SK-N-SH (cell line): ENCODE measurements at regions not wholly inside any gene's neighbourhood (a gene's known extent, or its start where the extent isn't known, plus 50 kb on each side); places are given as distances from the start of the nearest gene placed in this dataset.

Source experiments
- CTCF ChIA-PET: fragments of 300-600, 350-600 bp; formaldehyde crosslinking; extraction: SDS; loops from one replicate; lab custom pipeline; 2021; lab: Yijun Ruan, JAX
- POLR2A ChIA-PET: fragments of 350-600 bp; sonication (Branson Sonifier 250); formaldehyde crosslinking; extraction: SDS; loops from one replicate; lab custom pipeline; 2020; ENCODE audit warnings: antibody characterized with exemption, inconsistent platforms; lab: Yijun Ruan, JAX
- DNase-seq: peaks from one replicate; pipeline ENCODE4 v3.0.0; 2012
- H2AFZ ChIP-seq: fragments of 200-600 bp; sonication (generic); 2 replicates; pipeline ENCODE4 v1.8.1; 2016; ENCODE audit warnings: antibody characterized with exemption, mild to moderate bottlenecking, low read depth
- H3F3A ChIP-seq: fragments of 200-600 bp; sonication (generic); replicated peaks from 2 replicates; pipeline ENCODE3; 2016; ENCODE audit warnings: antibody characterized with exemption, mild to moderate bottlenecking; ENCODE audit not compliant: insufficient read depth
- H3K27ac ChIP-seq, 2 experiments: fragments of 200-500 bp in 1 of 2; fragments of 200-600 bp in 1 of 2; sonication (Bioruptor generic) in 1 of 2; sonication (generic), shearing (Covaris generic) in 1 of 2; 2 replicates each; pipeline versions ENCODE4 v1.5.1 to v1.6.1; 2014 to 2016; ENCODE audit warnings: low read depth in 2 of 2, inconsistent platforms in 1 of 2, low read length in 1 of 2, mild to moderate bottlenecking in 1 of 2, mixed read lengths in 1 of 2
- H3K27me3 ChIP-seq: fragments of 200-600 bp; sonication (generic), shearing (Covaris generic); 2 replicates; pipeline ENCODE4 v1.6.1; 2016; ENCODE audit warnings: mixed run types; ENCODE audit not compliant: insufficient read depth
- H3K36me3 ChIP-seq, 2 experiments: fragments of 200-500 bp in 1 of 2; fragments of 200-600 bp in 1 of 2; sonication (Bioruptor generic) in 1 of 2; sonication (generic) in 1 of 2; replicated peaks in 1 of 2; 2 replicates each; pipeline versions ENCODE3 to v1.5.1; 2014 to 2016; ENCODE audit warnings: low read length in 1 of 2, mild to moderate bottlenecking in 1 of 2; ENCODE audit not compliant: insufficient read depth in 2 of 2, control insufficient read depth in 1 of 2
- H3K4me1 ChIP-seq, 2 experiments: fragments of 200-500 bp in 1 of 2; fragments of 200-600 bp in 1 of 2; sonication (Bioruptor generic) in 1 of 2; sonication (generic), shearing (Covaris generic) in 1 of 2; 2 replicates each; pipeline versions ENCODE4 v1.5.1 to v1.6.1; 2014 to 2016; ENCODE audit warnings: low read depth in 1 of 2, low read length in 1 of 2, mixed run types in 1 of 2; ENCODE audit not compliant: insufficient read depth in 2 of 2, control insufficient read depth in 1 of 2
- H3K4me2 ChIP-seq: fragments of 200-600 bp; sonication (generic), shearing (Covaris generic); 2 replicates; pipeline ENCODE4 v1.6.1; 2017; ENCODE audit warnings: mixed run types
- H3K4me3 ChIP-seq, 2 experiments: fragments of 200-500 bp in 1 of 2; fragments of 200-600 bp in 1 of 2; sonication (Bioruptor generic) in 1 of 2; sonication (generic), shearing (Covaris generic) in 1 of 2; 2 replicates each; pipeline versions ENCODE4 v1.5.1 to v1.8.1; 2014 to 2016; ENCODE audit warnings: low read depth in 2 of 2, inconsistent platforms in 1 of 2, low read length in 1 of 2, mild to moderate bottlenecking in 1 of 2, mixed read lengths in 1 of 2, moderate library complexity in 1 of 2
- H3K79me2 ChIP-seq: fragments of 200-600 bp; sonication (generic); 2 replicates; pipeline ENCODE4 v1.8.1; 2017; ENCODE audit warnings: mild to moderate bottlenecking; ENCODE audit not compliant: insufficient read depth
- H3K9ac ChIP-seq: fragments of 200-600 bp; sonication (generic); 2 replicates; pipeline ENCODE4 v1.6.1; 2017; ENCODE audit warnings: mixed run types
- H3K9me2 ChIP-seq: fragments of 200-600 bp; sonication (generic); 2 replicates; pipeline ENCODE4 v1.6.1; 2017; ENCODE audit warnings: mixed run types
- H3K9me3 ChIP-seq: fragments of 200-600 bp; sonication (generic); 2 replicates; pipeline ENCODE4 v1.6.1; 2017; ENCODE audit warnings: mixed run types, mild to moderate bottlenecking, moderate library complexity
- H4K20me1 ChIP-seq: fragments of 200-600 bp; sonication (generic); 2 replicates; pipeline ENCODE4 v1.6.1; 2017; ENCODE audit warnings: mild to moderate bottlenecking, mixed run types; ENCODE audit not compliant: insufficient read depth
- ELF1 ChIP-seq: IDR thresholded peaks from 2 replicates; pipeline ENCODE4 v1.4.0; 2012
- IRF3 ChIP-seq: fragments of 150-350 bp; IDR thresholded peaks from 2 replicates; pipeline ENCODE4 v1.6.1; 2016; ENCODE audit warnings: mild to moderate bottlenecking, low read depth, low read length
- MEF2A ChIP-seq: IDR thresholded peaks from 2 replicates; pipeline ENCODE4 v1.4.0; 2012; ENCODE audit warnings: low read depth, borderline replicate concordance
- MXI1 ChIP-seq: IDR thresholded peaks from 2 replicates; pipeline ENCODE4 v1.6.1; 2012; ENCODE audit warnings: mild to moderate bottlenecking, low read depth, low read length, improper control_type of control experiment
- NFIC ChIP-seq: IDR thresholded peaks from 2 replicates; pipeline ENCODE4 v1.4.0; 2012; ENCODE audit warnings: borderline replicate concordance
- NRF1 ChIP-seq: IDR thresholded peaks from 2 replicates; pipeline ENCODE4 v1.6.1; 2012; ENCODE audit warnings: low read depth, mild to moderate bottlenecking, low read length
- RAD21 ChIP-seq: IDR thresholded peaks from 2 replicates; pipeline ENCODE4 v1.6.1; 2012; ENCODE audit warnings: mild to moderate bottlenecking, low read length
- RCOR1 ChIP-seq: fragments of 150-350 bp; IDR thresholded peaks from 2 replicates; pipeline ENCODE4 v1.6.1; 2017; ENCODE audit warnings: antibody characterized with exemption, low read length
- RXRA ChIP-seq: IDR thresholded peaks from 2 replicates; pipeline ENCODE4 v1.4.0; 2012; ENCODE audit warnings: low read depth, mild to moderate bottlenecking, borderline replicate concordance
- TCF12 ChIP-seq: IDR thresholded peaks from 2 replicates; pipeline ENCODE4 v1.4.0; 2012
- TEAD4 ChIP-seq: IDR thresholded peaks from 2 replicates; pipeline ENCODE4 v1.4.0; 2012; ENCODE audit warnings: mild to moderate bottlenecking, borderline replicate concordance; ENCODE audit not compliant: insufficient read depth
- USF1 ChIP-seq: IDR thresholded peaks from 2 replicates; pipeline ENCODE4 v1.4.0; 2012; ENCODE audit warnings: low read depth, borderline replicate concordance
- ZBTB33 ChIP-seq: IDR thresholded peaks from 2 replicates; pipeline ENCODE4 v1.4.0; 2012; ENCODE audit warnings: low read depth, borderline replicate concordance
- WGBS: methylation state at CpG from one replicate; pipeline ENCODE4 v1.1.6; 2017; ENCODE audit warnings: low lambda C conversion rate; 5-methylcytosine and 5-hydroxymethylcytosine counted together

GRCh38 chr7:67692425-67692824 lies 695.8 kb downstream of the TYW1 start (continued):
- TF ChIP-seq USF1 (no peak), TEAD4 (no peak)

- WGBS: 13% methylated on average over 5 of the region's 5 CpGs
- no peak overlapping the region for H3K4me2 ChIP-seq
- POLR2A ChIA-PET: no interaction called here
Measured at GRCh38 chr7:67696124-67696523, 699.5 kb downstream of the TYW1 start.

More at GRCh38 chr7:67696124-67696523, 699.5 kb downstream of the TYW1 start:
- CTCF ChIA-PET: interaction anchor here (0.6 kb wide), 1 partner anchor 1428 kb away, joined by 4 read pairs; no protein-coding TSS in a partner anchor
- no peaks in the 10 kb centered on the region for H4K20me1 ChIP-seq
- no peaks in the 10 kb centered on the region for H3K4me1 ChIP-seq
- H3F3A ChIP-seq: no peaks in the 10 kb centered on the region
- TF ChIP-seq NFIC: no peak
- no peak for TF ChIP-seq ZBTB33
- no peak for TF ChIP-seq RXRA
- no peak for TF ChIP-seq NRF1
- no peak for TF ChIP-seq MXI1
- TF ChIP-seq RCOR1: no peak
- TF ChIP-seq MEF2A: no peak
- no peak for TF ChIP-seq RAD21
- no peak for TF ChIP-seq IRF3
- TF ChIP-seq ELF1: no peak
- TF ChIP-seq TCF12: no peak
- no peaks in the 10 kb centered on the region for H3K79me2 ChIP-seq
- H3K4me3 ChIP-seq: no peak overlapping the region
- no peaks in the 10 kb centered on the region for H3K9me2 ChIP-seq
- no peak overlapping the region for H3K27ac ChIP-seq
- H3K27me3 ChIP-seq: no peaks in the 10 kb centered on the region
- H3K36me3 ChIP-seq: no peaks in the 10 kb centered on the region
- no peak overlapping the region for H2AFZ ChIP-seq
- H3K9me3 ChIP-seq: 0 out of 2 replicates have a peak, but pooled peaks cover 3% of the 10 kb centered on the region
- no peak overlapping the region for H3K9ac ChIP-seq
- no peak for DNase-seq
